ENCODE measurements at regions not wholly inside any gene's neighbourhood (a gene's known extent, or its start where the extent isn't known, plus 50 kb on each side); places are given as distances from the start of the nearest gene placed in this dataset.

DNA sequence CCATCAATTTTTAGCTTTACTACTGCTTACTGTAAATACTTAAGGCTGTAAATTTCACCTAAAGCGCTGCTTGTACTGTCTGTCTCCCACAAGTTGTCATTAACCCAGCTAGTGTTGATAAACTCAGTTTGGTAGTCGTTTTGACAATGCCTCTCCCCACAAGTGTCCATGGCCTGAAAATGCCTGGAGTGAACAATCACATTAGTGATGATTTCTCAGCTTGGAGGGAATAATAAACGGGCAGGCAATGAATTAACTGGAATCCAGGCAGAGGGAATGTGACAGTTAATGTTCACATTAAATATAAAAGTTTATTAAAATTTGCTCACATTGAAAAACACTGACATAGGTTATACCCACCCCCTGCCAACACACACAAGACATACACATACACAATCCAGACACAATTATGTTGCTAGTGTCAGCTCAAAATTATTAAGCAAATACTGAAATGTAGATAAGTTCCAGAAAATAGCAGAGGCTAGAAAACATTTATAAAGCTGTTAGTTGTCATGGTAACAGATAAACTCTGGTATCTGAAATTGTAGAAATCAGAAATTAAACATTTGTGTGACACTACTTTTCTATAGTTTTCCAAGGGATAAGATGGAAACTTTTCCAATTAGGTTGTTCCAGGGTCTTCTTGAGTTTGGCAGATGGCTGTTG lies 341.9 kb downstream of the DIRAS2 start:
- no peak for DNase-seq

GRCh38 chr9:90301277-90301653 lies 341.4 kb downstream of the DIRAS2 start:
- DNase-seq, result no peak

- no peak for DNase-seq
Measured at GRCh38 chr9:90303655-90304054, 339.0 kb downstream of the DIRAS2 start.

DNA sequence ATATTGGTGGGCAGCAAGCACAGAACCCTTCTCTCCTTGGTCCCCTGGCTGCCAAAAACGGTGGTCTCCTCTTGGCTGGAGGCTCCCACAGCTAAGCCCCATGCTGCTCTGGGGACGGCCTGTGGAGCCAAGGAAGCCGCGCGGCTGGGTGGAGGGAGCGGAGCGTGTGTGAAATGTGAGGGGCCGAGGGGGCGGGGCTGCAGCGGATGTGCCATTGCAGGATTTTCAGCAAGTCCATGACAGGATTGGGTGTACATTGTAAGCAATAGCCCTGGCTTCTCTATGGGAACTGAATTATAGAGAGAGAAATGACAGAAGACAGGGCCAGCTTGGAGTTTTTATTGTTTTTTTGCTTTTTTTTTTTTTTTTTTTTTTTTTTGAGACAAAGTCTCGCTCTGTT lies 336.5 kb downstream of the DIRAS2 start:
- DNase-seq, result no peak

DNA sequence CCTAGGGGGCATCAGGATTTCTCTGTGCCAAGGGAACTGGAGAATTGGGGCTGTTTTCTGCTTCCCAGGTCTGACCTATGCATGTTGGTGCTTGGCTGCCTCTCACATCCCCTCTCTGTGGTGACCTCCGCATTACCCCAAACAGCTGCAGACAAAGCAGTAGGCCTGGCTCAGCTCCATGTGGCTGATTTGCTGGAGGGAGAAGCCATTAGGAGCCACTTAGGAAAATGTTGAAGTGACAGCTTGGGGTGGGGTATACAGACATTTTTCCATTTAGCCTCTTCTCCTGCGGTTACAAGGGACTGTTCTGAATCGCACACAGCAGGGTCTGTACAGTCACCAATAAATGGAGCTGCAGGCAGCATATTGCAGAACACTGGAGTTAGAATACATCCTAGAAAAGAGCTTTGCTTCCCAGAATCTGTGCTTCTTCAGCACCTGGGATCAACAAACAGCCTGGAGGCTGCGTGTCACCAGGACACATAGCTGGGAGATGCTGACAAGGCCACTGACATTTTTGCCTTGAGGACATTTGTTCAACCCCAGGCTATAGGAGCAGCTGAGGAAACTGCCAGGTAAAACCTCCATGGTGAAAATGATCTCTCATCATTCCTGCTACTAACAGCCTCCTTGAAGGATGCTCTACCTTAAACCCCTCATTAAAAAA lies 335.3 kb downstream of the DIRAS2 start:
- no peak for DNase-seq

- no peak for DNase-seq
Measured at GRCh38 chr9:90307891-90308290, 334.7 kb downstream of the DIRAS2 start.

- DNase-seq, result no peak
Measured at GRCh38 chr9:90308691-90309090, 333.9 kb downstream of the DIRAS2 start.

GRCh38 chr9:90309809-90310520 lies 332.7 kb downstream of the DIRAS2 start:
- DNase-seq, result no peak

- DNase-seq, result no peak
Measured at GRCh38 chr9:90310521-90310876, 332.1 kb downstream of the DIRAS2 start.

DNA sequence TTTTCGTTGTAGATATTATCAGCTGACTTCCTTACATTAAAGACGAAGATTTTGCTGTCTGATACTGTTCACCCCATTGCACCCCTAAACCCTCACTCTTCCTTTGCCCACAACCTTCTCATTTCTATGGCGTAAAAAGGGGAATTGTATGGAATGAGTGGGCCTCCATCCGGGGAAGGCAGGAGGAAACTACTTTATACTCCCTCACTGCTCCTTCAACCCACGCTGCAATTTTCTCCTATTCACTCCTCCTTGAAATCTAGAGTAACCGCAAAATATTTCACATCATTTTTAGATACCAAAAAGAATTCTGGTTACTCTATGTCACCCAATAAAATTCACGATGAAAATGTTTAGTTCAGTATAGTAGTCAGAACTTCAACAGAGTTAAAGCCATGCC lies 330.8 kb downstream of the DIRAS2 start:
- DNase-seq, result no peak

DNA sequence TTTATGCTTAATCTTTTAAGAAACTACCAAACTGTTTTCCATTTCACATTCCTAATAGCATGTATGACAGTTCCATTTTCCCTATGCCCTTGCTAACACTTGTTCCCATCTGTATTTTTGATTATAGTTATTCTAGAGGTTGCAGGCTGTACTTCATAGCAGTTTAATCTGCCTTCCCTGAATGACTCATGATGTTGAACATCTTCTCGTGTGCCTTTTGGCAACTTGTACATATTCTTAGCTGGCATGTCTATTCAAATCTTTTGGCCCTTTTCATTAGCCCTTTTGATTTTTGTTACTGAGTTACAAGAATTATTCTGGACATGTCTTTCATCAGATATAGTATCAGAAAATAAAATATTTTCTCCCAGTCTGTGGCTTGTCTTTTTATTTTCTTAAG lies 320.3 kb downstream of the DIRAS2 start:
- no peak for DNase-seq

DNA sequence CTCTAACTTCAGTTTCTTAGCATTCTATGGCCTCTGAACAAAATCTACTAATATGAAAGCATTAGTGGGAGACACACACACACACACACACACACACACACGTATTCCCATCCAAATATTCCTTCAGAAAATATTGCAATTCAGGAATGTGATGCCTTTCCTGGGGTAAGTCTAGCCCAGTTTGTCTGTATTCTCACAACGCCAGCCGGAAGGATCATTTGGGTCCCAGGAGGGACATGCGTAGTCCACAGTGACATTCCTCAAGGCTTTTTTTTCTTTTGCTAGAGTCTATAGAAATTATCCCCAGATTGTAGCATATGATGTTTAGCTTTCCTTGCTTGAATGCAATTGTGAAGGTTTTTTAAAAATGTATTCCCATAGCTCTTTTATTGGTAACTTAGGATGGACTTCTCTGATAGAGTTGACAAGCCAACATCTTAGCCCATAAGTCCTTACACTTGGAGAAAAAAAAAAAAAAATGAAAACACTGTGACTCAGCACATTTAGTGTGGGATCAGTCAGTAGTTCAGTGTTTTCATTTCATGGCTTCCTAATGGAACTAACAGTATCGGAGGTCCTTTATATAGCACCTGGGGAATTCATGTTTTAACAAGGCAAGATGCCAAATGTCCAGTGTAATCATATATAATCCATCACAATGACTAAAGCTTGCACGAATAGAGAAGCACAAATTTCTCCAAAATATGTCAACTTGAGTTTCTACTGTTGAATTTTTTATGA lies 316.5 kb downstream of the DIRAS2 start:
- DNase-seq, result no peak

- DNase-seq, result no peak
Measured at GRCh38 chr9:90330231-90330630, 312.4 kb downstream of the DIRAS2 start.

GRCh38 chr9:90331826-90332575 lies 310.6 kb downstream of the DIRAS2 start:
- no peak for DNase-seq

DNA sequence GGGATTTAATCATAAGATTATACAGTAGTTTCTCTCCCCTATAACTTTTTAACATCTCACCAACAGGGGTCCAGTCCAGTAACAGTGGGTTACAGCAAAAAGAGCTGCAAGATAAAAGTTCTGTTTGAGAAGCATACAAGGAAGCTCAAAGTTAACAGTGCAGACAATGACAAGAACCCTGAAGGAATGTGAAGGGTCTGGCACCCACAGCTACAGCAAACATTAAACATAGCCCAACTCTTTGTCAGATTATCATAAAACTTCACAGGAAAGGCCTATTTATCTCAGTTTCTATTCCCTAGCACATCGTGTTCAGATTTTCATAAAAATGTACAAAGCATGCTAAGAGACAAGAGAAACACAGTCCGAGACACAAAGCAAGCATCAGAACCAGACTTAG lies 309.4 kb downstream of the DIRAS2 start:
- DNase-seq, result no peak

DNA sequence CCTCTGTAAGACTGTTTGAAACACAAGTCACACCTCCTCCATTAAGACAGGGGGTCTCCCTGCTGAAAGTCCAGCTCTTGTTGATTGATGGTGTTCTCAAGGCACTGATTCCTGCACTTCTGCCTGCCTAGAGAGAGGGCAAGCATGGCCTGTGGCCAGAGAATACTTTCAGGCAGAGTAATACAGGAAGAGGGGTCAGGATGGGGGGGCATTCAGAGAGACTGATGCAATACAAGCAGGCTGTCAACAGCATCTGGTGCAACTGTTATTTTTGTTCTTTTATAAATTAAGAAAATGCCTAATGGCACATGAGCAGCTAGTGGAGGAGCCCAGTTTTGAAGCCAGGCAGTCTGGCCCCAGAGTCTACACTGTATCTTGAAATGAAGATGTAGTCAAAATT lies 302.2 kb downstream of the DIRAS2 start:
- DNase-seq, result no peak

DNA sequence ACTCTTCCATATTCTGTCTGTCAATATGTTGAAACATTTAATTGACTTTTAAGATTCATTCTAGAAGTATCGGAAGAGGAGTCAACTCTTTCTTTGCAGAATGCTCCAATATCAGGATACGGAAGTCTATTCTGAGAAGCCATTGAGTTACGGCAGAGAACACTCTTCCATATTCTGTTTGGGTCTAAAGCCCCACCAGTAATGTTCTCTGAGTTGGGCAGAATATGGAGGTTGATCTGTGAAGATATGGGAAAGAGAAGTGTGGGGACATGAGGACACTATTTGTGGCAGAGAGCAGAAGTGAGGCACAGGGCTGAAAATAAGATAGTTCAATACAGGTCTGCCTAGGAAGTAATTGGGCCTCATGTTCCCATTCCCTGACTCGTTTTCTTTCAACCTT lies 300.0 kb downstream of the DIRAS2 start:
- no peak for DNase-seq

DNA sequence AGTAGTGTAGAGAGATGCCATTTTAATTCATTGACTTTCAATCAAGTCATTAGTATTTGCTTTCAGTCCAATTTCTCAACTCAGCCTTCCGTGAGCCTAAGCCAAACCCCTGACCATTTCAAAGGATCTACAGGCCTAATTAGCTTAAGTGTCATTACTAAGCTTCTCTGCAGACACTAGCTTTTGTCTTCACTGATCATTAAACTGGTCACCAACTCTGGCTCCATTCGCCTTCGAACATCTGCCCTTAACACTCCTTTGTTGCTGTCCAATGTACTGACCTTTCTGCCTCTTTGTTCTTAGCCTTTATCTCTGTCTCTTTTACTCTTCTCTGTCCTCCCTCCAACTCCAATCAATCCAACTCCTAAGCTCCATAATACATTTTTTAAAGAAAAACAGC lies 299.3 kb downstream of the DIRAS2 start:
- DNase-seq, result no peak

DNA sequence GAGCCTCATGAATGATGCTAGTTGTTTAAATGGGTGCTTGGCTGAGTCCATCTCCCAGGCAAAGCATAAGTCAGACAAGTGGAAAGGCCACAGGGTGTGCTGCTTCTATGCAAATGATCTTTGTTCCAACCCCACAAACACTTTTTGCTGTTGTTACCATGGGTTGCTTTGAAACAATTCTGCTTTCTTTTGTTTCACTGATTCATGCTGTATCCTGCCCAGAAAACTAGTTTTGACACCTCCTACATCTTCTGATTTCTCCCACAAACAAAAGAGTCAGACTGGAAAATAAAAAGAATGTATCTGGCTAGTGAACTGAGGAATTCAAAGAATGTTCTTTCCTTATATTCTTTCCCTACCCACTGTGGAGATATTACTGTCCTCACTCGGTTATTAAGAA lies 298.6 kb downstream of the DIRAS2 start:
- DNase-seq, result no peak

DNA sequence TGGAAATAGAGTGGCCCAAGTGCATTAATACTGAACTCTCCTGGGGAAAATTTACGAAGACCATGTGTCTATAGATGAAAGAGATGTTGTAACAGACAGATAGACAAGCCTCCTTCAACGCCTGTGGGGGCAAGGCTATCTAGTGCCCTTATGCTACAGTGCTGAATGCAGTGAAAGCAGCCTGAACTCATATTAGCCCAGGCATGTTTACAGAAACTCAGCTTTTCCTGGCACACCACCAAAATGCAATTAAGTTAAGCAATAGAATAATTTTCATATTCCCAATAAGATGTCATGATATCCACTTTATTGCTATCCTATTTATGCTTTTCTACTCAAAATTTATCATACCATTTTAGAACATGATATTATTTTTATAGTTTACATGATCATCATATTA lies 277.0 kb downstream of the DIRAS2 start:
- DNase-seq, result no peak

DNA sequence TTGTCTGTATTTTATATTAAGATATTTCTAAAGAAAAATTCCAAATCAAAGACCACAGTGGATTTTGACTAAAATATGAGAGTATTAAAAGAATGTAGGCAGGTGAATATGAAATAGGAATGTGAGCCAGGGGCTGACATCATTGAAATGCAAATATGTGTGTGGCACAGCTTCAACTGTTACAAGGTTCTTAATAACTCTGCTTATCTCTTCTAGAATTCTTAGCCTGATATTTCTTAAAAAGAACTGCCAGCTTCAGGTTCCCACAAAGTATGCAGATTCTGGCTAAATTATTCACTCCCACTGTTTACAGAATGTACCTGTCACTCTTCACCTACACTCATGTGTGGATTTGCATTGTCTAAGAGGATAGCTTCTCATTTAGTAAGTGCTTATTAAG lies 274.4 kb downstream of the DIRAS2 start:
- DNase-seq, result no peak

GRCh38 chr9:90368928-90369327 lies 273.7 kb downstream of the DIRAS2 start:
- no peak for DNase-seq

- no peak for DNase-seq
Measured at GRCh38 chr9:90379771-90380170, 262.9 kb downstream of the DIRAS2 start.

All from activated CD8-positive, alpha-beta memory T cell treated with anti-CD3 and anti-CD28 coated beads for 24 hours (primary cell).